Mesothelial cell of epicardium (in vitro differentiated cells): ENCODE measurements at regions not wholly inside any gene's neighbourhood (a gene's known extent, or its start where the extent isn't known, plus 50 kb on each side); places are given as distances from the start of the nearest gene placed in this dataset.
A peak's percentile ranks its signal among the peaks of the same experiment; 100 is the strongest.

ENCODE experiments used
- DNase-seq, 2 experiments: peaks; one replicate each; pipeline ENCODE4 v3.0.0; 2021; ENCODE audit warnings: low spot score in 2 of 2; ENCODE audit not compliant: unreplicated experiment in 2 of 2
- H3K27ac Mint-ChIP-seq: 2 replicates; pipeline ENCODE4 v1.8.0; 2021; ENCODE audit warnings: mixed read lengths
- H3K27me3 Mint-ChIP-seq: 2 replicates; pipeline ENCODE4 v1.8.0; 2021; ENCODE audit warnings: low read depth, mixed read lengths
- H3K36me3 Mint-ChIP-seq: 2 replicates; pipeline ENCODE4 v1.8.0; 2021; ENCODE audit warnings: mixed read lengths
- H3K4me1 Mint-ChIP-seq: 2 replicates; pipeline ENCODE4 v1.8.0; 2021; ENCODE audit warnings: mixed read lengths
- H3K4me3 Mint-ChIP-seq: 2 replicates; pipeline ENCODE4 v1.8.0; 2021; ENCODE audit warnings: mild to moderate bottlenecking, moderate library complexity, mixed read lengths
- H3K9me3 Mint-ChIP-seq: 2 replicates; pipeline ENCODE4 v1.8.0; 2021; ENCODE audit warnings: mixed read lengths
- TF ChIP-seq, protein P1 (sequence below): fragments of 200-600 bp; sonication (generic); IDR thresholded peaks from one replicate; pipeline ENCODE4 v1.5.0; 2021; ENCODE audit warnings: antibody characterized with exemption; ENCODE audit not compliant: unreplicated experiment

GRCh38 chr6:26162399-26162798 lies 75.2 kb downstream of the HFE start:
- no peaks in the 10 kb centered on the region for H3K9me3 Mint-ChIP-seq
- no peak for DNase-seq
- H3K4me1 Mint-ChIP-seq = peaks cover 11% of the 10 kb centered on the region
- H3K27ac Mint-ChIP-seq = no peak overlapping the region
- H3K4me3 Mint-ChIP-seq = no peak overlapping the region
- no peaks in the 10 kb centered on the region for H3K27me3 Mint-ChIP-seq
- peaks cover 14% of the 10 kb centered on the region for H3K36me3 Mint-ChIP-seq
- TF ChIP-seq, protein P1, sequence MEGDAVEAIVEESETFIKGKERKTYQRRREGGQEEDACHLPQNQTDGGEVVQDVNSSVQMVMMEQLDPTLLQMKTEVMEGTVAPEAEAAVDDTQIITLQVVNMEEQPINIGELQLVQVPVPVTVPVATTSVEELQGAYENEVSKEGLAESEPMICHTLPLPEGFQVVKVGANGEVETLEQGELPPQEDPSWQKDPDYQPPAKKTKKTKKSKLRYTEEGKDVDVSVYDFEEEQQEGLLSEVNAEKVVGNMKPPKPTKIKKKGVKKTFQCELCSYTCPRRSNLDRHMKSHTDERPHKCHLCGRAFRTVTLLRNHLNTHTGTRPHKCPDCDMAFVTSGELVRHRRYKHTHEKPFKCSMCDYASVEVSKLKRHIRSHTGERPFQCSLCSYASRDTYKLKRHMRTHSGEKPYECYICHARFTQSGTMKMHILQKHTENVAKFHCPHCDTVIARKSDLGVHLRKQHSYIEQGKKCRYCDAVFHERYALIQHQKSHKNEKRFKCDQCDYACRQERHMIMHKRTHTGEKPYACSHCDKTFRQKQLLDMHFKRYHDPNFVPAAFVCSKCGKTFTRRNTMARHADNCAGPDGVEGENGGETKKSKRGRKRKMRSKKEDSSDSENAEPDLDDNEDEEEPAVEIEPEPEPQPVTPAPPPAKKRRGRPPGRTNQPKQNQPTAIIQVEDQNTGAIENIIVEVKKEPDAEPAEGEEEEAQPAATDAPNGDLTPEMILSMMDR = no peak

- Mint-ChIP-seq H3K36me3 (peaks cover 14% of the 10 kb centered on the region), H3K4me3 (no peak overlapping the region), H3K4me1 (peaks cover 11% of the 10 kb centered on the region), H3K27ac (no peak overlapping the region), H3K27me3 (no peaks in the 10 kb centered on the region), H3K9me3 (no peaks in the 10 kb centered on the region)
- no peak for DNase-seq
- TF ChIP-seq, protein P1 = no peak
Measured at GRCh38 chr6:26163427-26164119, 76.3 kb downstream of the HFE start.

- DNase-seq = no peak
- TF ChIP-seq, protein P1 = no peak
- no peaks in the 10 kb centered on the region for H3K27me3 Mint-ChIP-seq
- peaks cover 14% of the 10 kb centered on the region for H3K36me3 Mint-ChIP-seq
- peaks cover 11% of the 10 kb centered on the region for H3K4me1 Mint-ChIP-seq
- no peak overlapping the region for H3K27ac Mint-ChIP-seq
- no peak overlapping the region for H3K4me3 Mint-ChIP-seq
- H3K9me3 Mint-ChIP-seq = no peaks in the 10 kb centered on the region
Measured at GRCh38 chr6:26164120-26164505, 76.9 kb downstream of the HFE start.

DNA sequence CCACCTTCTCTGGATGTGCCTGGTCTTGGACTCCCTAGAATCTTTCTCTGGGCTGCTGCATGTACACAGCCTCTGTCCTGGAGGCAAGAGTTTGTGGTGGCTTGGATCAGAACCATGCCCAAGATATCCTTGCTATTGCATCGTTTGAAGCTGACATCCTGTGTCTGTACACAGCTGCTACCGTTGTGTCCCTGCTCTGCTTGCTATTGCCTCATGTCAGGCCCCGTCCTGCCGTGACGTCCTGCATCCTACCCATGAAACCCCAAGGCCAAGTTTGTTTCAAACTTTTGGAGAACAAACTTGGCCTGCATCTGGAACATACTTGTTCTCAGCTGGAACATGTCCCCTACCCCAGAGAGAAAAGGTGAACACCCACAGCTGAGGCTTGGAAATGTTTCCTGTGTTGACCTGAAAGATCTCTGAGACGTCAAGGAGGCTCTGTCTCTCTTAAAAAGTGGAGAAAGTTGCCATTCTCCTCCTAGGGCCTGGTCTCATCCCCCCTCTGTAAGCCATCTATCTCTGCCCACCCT lies 78.1 kb downstream of the HFE start:
- no peaks in the 10 kb centered on the region for H3K27me3 Mint-ChIP-seq
- peak overlapping the region; percentile 50 for H3K27ac Mint-ChIP-seq
- no peaks in the 10 kb centered on the region for H3K9me3 Mint-ChIP-seq
- TF ChIP-seq, protein P1 = no peak
- H3K4me1 Mint-ChIP-seq = peaks cover 5% of the 10 kb centered on the region
- no peak for DNase-seq
- H3K36me3 Mint-ChIP-seq = peaks cover 14% of the 10 kb centered on the region
- H3K4me3 Mint-ChIP-seq = no peak overlapping the region

DNA sequence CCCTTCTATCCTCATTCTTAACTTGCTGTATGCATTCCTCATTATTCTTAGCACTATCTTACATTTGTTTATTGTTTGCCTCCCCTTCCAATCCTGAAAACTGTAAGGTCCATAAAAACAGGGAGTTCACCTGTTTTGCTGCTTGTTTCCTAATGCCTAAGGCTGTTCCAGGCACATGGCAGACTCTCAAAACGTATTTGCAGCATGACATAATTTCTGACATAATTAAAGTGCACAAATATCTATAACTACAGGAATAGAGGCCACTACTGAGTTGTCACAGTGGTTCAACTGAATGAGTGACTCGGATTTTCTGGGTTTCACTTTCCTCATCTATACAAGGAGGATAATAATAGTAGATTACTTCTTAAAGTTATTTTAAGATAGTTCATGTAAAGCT lies 83.0 kb downstream of the HFE start:
- Mint-ChIP-seq H3K27ac (peak overlapping the region; percentile 99), H3K36me3 (peaks cover 6% of the 10 kb centered on the region), H3K27me3 (no peaks in the 10 kb centered on the region), H3K4me3 (no peak overlapping the region), H3K9me3 (no peaks in the 10 kb centered on the region), H3K4me1 (peaks cover 21% of the 10 kb centered on the region)
- TF ChIP-seq, protein P1 = no peak
- no peak for DNase-seq
